GM18951 (cell line): ENCODE measurements at regions not wholly inside any gene's neighbourhood (a gene's known extent, or its start where the extent isn't known, plus 50 kb on each side); places are given as distances from the start of the nearest gene placed in this dataset.

Experiments used
- POLR2A ChIP-seq: IDR thresholded peaks from 4 replicates; pipeline ENCODE4 v1.6.1; 2011; ENCODE audit warnings: mild to moderate bottlenecking; ENCODE audit not compliant: insufficient read length, insufficient read depth; ENCODE audit errors: extremely low read depth
- in situ Hi-C: fragments of 300-500 bp; cut with MboI; formaldehyde crosslinking; loops from one replicate; pipeline ENCODE4 v1.12.0; 2022; ENCODE audit warnings: low sequenced_read_pairs, mixed read lengths, inconsistent platforms; ENCODE audit not compliant: unreplicated experiment

DNA sequence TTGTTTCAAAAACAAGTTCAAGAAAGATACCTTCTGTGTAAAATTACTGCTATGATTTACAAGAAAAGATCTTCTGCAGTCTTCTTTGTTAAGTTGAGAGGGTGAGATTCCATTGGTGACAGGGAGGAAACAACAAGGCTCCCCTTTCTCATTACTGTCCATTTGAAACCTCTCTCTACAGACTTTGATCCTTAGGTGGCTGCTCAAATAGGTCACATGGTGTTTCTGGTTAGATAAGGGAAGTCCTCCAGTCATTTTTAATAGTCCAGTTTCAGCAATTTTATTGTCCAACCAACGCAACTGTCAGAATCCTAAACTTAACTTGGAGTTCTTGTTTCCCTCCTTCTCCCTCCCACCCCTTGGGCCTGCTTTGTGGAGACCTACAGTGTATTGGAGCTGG lies 390.4 kb downstream of the EFNB2 start:
- TF ChIP-seq POLR2A, result no peak
- in situ Hi-C loops, result no loop called here

DNA sequence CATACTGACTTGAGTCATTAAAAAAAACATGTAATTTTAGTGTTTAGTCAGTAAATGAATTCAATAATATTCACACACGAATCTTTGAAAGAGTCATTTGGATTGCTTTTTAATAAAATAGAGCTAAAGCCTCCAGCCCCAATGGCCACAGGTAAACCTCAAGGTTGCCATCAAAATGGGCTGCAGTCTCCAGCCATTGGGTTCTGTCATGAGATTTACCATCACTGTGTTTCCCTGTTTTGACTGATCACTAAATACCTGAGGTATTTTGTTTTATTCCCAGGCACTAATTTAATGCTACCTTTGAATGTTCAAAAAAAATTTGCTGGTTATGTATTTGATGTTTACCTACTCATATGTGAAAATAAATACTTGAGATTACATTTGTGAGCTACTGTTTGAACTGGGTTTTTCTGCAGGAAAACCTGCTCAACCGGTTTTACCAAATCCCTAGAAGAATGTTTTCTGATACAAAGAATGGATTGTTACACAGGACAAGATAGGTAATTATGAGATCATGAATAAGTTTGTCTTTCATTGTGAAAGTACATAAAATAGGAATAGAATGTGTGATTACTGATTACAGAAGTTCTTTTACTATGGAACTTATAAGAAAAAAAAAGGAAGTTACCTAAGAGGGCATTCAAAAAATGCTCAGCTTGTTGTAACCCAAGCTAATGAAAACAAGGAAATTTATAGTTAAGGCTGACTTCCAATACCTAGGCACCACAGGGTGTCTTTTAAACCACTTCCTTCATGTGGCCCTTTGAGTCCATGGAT lies 391.3 kb downstream of the EFNB2 start:
- in situ Hi-C loops, result no loop called here
- no peak for TF ChIP-seq POLR2A

DNA sequence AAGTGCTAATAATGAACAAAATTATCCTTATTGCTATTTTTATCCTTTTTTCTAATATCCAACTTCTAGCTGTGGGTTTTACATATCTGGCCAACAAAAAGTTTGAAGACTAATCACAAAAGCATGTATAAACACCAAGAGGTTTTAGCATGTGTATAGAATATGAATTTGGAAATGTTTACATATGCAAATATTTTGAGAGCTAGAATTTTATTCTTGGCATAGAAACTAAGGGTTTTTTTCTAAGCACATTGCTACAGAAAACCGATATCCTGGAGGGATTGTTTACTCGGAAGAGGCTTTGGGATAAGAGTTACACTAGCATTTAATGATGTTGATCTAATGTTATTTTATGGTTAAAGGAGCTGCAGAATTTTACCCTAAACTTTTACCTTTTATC lies 392.1 kb downstream of the EFNB2 start:
- in situ Hi-C loops, result no loop called here
- TF ChIP-seq POLR2A, result no peak

DNA sequence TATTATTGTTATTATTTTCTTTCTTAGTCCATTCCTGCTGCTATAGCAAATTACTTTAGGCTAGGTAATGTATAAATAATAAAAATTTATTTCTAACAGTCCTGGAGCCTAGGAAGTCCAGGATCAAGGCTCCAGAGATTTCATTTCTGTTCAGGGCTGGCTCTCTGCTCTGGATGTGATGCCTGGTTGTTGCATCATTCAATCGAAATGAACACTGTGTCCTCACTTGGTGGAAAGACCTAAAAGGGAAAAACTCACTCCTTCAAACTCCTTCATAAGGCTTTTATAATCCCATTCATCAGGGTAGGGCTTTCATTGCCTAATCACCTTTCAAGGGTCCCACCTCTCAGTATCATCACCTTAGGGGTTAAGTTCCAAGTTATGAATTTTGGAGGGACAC lies 395.0 kb downstream of the EFNB2 start:
- in situ Hi-C loops, result no loop called here
- TF ChIP-seq POLR2A, result no peak

DNA sequence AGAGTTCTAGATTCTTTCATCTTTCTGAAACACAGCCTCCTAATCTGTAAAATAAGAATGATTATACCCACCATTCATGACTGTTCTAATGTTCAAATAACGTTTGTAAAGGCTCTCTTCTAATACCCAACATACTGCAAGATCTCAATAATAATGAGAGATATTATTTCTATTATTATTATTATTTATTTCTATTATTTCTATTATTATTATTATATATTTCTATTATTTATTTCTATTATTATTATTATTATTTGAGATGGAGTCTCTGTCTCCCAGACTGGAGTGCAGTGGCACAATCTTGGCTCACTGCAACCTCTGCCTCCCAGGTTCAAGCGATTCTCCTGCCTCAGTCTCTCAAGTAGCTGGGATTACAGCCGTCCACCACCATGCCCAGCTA lies 395.5 kb downstream of the EFNB2 start:
- no peak for TF ChIP-seq POLR2A
- in situ Hi-C loops, result no loop called here

DNA sequence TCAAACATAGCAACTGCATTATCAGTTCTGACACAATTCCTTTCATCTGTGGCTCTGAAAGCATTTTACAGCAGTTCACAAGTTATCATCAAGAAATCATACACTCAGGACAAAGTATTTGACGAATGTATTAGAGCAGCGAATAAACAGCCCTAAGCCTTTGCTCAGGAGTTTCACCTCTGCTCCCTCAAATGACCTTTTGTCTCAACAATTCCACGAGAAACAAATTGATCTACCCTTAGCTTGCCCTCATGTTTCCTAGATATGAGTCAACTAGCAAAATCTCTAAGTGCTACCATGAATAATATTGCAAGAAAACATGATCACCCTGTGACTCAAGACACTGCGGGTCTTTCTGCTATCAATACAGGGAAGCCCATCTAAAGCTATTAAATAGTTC lies 396.1 kb downstream of the EFNB2 start:
- in situ Hi-C loops, result no loop called here
- no peak for TF ChIP-seq POLR2A

DNA sequence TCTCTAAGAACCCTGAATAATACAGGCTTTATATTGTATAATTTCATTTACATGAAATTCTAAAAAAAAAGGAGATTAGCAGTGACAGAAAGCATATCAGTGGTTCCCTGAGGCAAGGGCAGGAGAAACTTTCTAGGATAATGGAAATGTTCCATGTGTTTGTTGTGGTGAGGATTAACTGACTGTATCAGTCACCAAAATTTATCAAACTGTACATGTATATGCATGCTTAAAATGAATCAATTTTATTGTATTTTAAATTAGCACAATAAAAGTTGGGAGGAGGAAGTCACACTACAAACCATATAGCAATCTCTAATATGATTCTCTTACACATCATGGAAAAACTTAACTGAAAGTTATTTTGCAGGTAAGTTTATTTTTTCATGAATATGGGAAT lies 396.8 kb downstream of the EFNB2 start:
- TF ChIP-seq POLR2A, result no peak
- in situ Hi-C loops, result no loop called here

DNA sequence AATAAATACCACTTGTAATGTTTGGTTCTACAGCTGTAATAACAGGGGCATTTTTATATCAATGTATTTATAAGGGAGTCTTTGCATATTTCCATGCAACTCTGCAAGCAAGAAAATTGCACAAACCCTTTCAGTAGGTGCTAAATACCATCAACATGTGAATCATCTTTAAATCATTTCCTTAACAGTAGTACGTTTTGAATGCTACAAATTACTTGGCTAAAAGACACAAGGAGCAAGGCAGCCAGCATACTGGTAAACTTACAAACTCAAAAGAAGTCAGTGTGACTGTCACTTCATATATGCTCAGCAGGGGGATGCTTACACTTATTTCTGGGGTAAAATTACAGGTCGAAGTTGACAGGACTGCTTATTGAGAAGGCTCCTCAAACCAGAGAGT lies 402.4 kb downstream of the EFNB2 start:
- in situ Hi-C loops, result no loop called here
- no peak for TF ChIP-seq POLR2A

DNA sequence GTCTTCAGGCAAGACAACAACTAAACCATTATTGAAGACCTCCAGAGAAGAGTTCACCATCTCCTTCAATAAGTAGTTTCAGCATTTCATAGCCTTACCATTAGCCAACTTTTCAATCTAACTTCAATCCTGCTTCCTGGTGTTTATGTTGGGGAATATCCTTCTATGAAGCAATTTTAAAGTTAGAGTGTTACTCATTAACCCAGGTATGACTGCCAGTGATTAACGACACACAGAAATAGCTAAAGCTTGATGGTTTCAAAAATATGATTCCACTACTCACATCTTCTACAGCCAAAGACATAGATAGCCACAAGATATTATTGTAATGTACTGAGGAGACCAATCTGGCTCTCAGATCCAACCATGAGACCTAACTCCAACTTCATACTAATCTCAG lies 403.2 kb downstream of the EFNB2 start:
- in situ Hi-C loops, result no loop called here
- no peak for TF ChIP-seq POLR2A

DNA sequence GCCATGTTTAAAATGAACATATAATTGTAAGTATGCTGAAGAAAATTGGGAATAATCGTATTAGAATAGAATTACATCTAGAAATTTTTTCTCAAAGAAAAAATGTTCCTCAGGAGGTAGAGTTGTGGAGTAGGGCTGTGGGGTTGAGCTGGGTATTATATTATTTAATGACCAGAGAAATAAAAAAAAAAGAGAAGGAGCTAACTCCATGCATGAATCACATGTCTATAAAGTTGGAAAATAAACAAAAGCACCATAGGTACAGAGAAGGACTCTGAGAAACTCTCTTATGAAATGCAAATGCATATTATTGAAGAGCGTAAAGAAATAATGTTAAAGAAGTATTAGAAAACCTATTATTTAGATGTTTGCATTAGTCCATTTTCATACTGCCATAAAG lies 405.5 kb downstream of the EFNB2 start:
- in situ Hi-C loops, result no loop called here

DNA sequence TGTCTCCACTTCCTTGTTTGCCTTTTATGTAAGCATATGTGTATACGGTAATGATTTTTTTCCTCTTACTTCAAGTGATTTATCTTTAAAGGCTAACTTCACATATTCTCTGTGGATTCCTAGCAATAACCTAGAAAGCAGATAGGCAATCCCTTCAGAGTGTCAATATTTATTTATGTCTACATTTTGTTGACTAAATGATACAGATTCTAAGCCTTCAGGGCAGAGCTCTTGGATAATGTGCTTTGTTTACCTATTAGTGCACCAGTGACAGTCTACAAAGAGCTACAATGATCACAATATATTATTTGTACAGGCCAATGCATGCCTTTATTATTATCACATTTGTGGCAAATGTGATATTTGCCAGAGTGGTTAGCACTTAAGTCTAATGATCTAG lies 406.2 kb downstream of the EFNB2 start:
- in situ Hi-C loops, result no loop called here
- no peak for TF ChIP-seq POLR2A

More for the DNA sequence above, 405.5 kb downstream of the EFNB2 start:
- no peak for TF ChIP-seq POLR2A

DNA sequence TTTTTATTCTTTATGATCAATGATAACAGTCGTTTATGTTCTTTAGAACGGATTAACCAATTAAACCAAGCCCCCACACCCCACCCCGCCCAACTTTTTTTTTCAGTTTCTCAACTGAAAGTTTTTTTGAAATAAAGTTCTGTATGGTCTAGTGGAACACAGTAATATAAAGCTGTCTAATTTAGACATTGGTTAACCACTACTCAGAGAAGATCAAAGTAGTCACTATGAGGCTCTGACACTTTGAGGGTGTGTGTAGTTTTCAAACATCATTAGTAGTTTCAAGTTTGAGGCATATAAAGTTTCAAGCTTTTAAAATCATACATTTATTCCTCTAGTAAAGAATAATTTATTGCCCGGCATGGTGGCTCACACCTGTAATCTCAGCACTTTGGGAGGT lies 413.2 kb downstream of the EFNB2 start:
- in situ Hi-C loops, result no loop called here

DNA sequence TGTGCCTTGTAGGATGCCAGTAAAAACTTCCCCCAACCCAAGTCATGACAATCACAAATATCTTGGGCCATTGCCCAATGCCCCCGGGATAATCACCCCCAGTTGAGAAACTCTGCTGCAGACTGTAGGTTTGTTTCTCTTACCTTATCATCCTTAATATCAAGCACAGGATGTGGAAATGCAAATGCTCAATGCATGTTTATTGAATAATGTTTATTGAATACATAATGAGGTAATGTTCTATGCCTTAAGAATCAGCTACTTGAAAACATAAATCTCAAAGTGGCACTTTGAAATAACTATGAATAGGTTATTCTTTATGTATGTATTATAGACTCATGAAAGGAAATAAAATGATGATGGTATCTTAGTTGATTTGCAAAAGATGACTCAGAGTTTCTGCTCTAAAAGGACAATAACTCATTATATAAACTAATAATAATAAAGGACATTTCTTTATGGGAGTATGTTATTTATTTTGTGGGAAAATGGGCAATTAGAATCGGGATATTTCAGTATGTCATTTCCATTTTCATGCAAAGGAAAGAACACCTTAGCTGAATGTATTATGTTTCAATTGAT lies 414.2 kb downstream of the EFNB2 start:
- no peak for TF ChIP-seq POLR2A
- in situ Hi-C loops, result no loop called here

More for the DNA sequence above, 413.2 kb downstream of the EFNB2 start:
- TF ChIP-seq POLR2A, result no peak

DNA sequence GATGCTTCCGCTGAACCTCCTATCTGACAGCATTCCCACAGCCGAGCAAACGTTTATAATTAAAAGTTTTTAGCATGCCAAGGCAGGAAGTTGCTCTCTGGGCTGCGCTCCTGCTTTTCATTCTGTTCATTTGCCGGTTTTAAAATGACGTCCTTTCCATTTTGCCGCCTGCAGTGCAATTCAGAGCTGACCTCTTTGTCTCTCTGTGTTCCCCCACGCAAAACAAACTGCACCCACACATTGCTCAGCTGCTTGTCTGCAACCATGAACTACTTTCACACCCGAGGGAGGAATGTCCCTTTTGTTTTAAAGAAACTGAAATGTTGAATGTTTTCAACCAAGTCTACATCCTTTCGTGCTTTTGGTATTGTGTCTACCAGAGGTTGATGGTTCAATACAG lies 416.5 kb downstream of the EFNB2 start:
- in situ Hi-C loops, result no loop called here
- TF ChIP-seq POLR2A, result no peak
